ENCODE measurements at regions not wholly inside any gene's neighbourhood (a gene's known extent, or its start where the extent isn't known, plus 50 kb on each side); places are given as distances from the start of the nearest gene placed in this dataset.

- H4K20me1 ChIP-seq (replicated peaks in 1 of 2; ENCODE audit: control insufficient read depth in 1 of 2, insufficient read depth in 2 of 2, low read length in 2 of 2) = no peaks in the 10 kb centered on the region
- ChIA-PET POLR2A (ENCODE audit: partially characterized antibody) (no interaction called here), CTCF (ENCODE audit: partially characterized antibody) (interaction anchor here (1.3 kb wide), 1 partner anchor 24 kb away, joined by 3 read pairs; no protein-coding TSS in a partner anchor)
- no peak overlapping the region for H4K5ac ChIP-seq (ENCODE audit: insufficient read length, low read depth, low read length)
- no peak for DNase-seq (ENCODE audit: low read depth in 1 of 2, low spot score in 2 of 2)
- H2BK15ac ChIP-seq (ENCODE audit: low read length) = no peak overlapping the region
- no peak overlapping the region for H2BK12ac ChIP-seq (ENCODE audit: low read depth, low read length)
- no peaks in the 10 kb centered on the region; a peak in 1 of 4 replicates for H3K9me3 ChIP-seq (ENCODE audit: insufficient read depth in 2 of 2, low read depth in 1 of 2, low read length in 1 of 2)
- no peak overlapping the region for H3K14ac ChIP-seq (ENCODE audit: insufficient read length)
- 80% methylated on average over 7 of the region's 7 CpGs; no CpG with 5 or more reads in 1 of the 2 experiments for WGBS, 2 experiments (ENCODE audit: extremely low coverage in 1 of 2, insufficient coverage in 1 of 2, insufficient read length in 1 of 2, insufficient replicate concordance in 2 of 2, low coverage in 1 of 2, low lambda C conversion rate in 2 of 2, missing lambda C conversion rate in 1 of 2)
- no peak overlapping the region for H2BK20ac ChIP-seq (ENCODE audit: low read length)
- TF ChIP-seq YY1 (IDR thresholded peaks at IDR 0.05; ENCODE audit: low read depth, low read length) (peak; percentile 19; the same call in 1 of the 2 replicates), HDAC2 (IDR thresholded peaks at IDR 0.05; ENCODE audit: borderline replicate concordance in 1 of 2, low read depth in 2 of 2, low read length in 2 of 2) (no peak), SP2 (IDR thresholded peaks at IDR 0.05; ENCODE audit: low read length) (no peak)
- peak; percentile 39 for FAIRE-seq
- H3K79me2 ChIP-seq (ENCODE audit: control insufficient read depth in 1 of 2, insufficient read depth in 2 of 2, low read length in 2 of 2) = no peaks in the 10 kb centered on the region
- no peaks in the 10 kb centered on the region for H3K79me1 ChIP-seq (ENCODE audit: low read depth, low read length)
- H3K4me3 ChIP-seq (ENCODE audit: extremely low read depth in 1 of 4, insufficient read depth in 2 of 4, low read depth in 3 of 4, low read length in 4 of 4) = no peak overlapping the region
- no peak overlapping the region for H3K56ac ChIP-seq (replicated peaks; ENCODE audit: insufficient read length, low read depth, low read length)
- H2BK120ac ChIP-seq (replicated peaks; ENCODE audit: low read depth, low read length) = no peak overlapping the region
- H3K18ac ChIP-seq (ENCODE audit: extremely low read depth, low read length) = no peak overlapping the region
- H2AK5ac ChIP-seq (ENCODE audit: low read depth, low read length) = no peak overlapping the region
- no peak overlapping the region for H3K23ac ChIP-seq (ENCODE audit: insufficient read length)
- H3K4me2 ChIP-seq (ENCODE audit: insufficient read depth in 1 of 2, low read depth in 2 of 2, low read length in 2 of 2) = no peak overlapping the region
- H3K36me3 ChIP-seq (ENCODE audit: control insufficient read depth in 2 of 4, insufficient read depth in 4 of 4, low read length in 3 of 4) = no peaks in the 10 kb centered on the region
- no peaks in the 10 kb centered on the region for H3K27me3 ChIP-seq (replicated peaks in 1 of 4; ENCODE audit: control insufficient read depth in 3 of 4, extremely low read depth in 1 of 4, insufficient read depth in 3 of 4, low read length in 3 of 4)
- H4K91ac ChIP-seq (replicated peaks; ENCODE audit: insufficient read length, low read length) = no peak overlapping the region
- no peaks in the 10 kb centered on the region for H3K23me2 ChIP-seq (ENCODE audit: low read depth, low read length)
- H3K4me1 ChIP-seq (replicated peaks in 1 of 4; ENCODE audit: control insufficient read depth in 3 of 4, insufficient read depth in 4 of 4, low read length in 3 of 4) = peaks cover 0 to 2% (median 0%) of the 10 kb centered on the region in 4 experiments; a peak in 2 of 7 replicates
- no peak overlapping the region for H3K27ac ChIP-seq (ENCODE audit: low read depth, low read length)
- H3K9ac ChIP-seq (replicated peaks in 1 of 4; ENCODE audit: extremely low read depth in 1 of 4, low read depth in 3 of 4, low read length in 3 of 4) = no peak overlapping the region
- no peak overlapping the region for H3K4ac ChIP-seq (replicated peaks; ENCODE audit: insufficient read length, low read depth, low read length)
- H2AFZ ChIP-seq (ENCODE audit: low read length) = no peak overlapping the region
- no peak overlapping the region for H2BK5ac ChIP-seq (ENCODE audit: low read depth, low read length)
- H4K8ac ChIP-seq (ENCODE audit: extremely low read depth, insufficient read depth, low read length) = no peak overlapping the region
Measured at GRCh38 chr13:75195495-75196146, 286.3 kb downstream of the TBC1D4 start.
